HT-29 (cell line): ENCODE measurements at regions not wholly inside any gene's neighbourhood (a gene's known extent, or its start where the extent isn't known, plus 50 kb on each side); places are given as distances from the start of the nearest gene placed in this dataset.

Experiments used
- DNase-seq: peaks from one replicate; pipeline ENCODE4 v3.0.0-alpha.2; 2015; ENCODE audit warnings: low spot score

- no peak for DNase-seq
These were observed 50.7 kb upstream of the GPR157 start for GRCh38 chr1:9179463-9180110.

DNA sequence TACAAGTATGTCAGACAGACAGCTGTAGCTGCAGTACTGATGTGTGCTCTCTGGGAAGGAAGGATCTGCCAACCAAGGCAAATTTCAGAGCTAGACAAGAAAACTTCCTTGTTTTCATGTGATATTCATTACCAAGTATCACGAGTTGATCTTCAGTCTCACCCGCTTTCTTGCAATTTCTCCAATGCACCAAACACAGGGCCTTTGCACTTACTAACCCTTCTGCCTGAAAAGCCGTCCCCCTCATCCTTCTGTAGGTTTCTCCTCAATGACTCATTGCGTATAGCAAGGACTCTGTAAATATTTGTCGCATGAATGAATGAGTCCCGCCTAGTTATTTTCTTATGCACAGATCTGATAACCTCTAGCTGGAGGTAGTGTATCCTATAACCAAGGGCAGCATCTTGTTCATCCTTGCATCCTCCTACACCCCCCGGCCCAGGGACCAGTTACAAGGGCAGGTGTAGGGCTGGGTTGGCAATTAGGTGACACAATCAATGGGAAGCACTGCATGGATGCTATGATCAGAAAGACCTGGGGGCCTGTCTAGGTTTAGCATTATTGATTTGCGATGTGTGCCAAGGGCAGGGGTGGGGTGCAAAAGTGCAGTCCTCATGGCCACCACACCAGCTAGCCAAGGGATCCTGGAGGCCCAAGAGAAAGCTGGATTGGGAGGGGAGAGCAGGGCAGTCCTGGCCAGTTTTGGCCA is 51.4 kb upstream of the GPR157 start:
- DNase-seq: peak; percentile 64

- peak; percentile 66 for DNase-seq
These were observed 52.4 kb upstream of the GPR157 start for GRCh38 chr1:9181176-9181906.

- peak; percentile 39 for DNase-seq
These were observed 52.4 kb upstream of the H6PD start for GRCh38 chr1:9181990-9182783.

DNA sequence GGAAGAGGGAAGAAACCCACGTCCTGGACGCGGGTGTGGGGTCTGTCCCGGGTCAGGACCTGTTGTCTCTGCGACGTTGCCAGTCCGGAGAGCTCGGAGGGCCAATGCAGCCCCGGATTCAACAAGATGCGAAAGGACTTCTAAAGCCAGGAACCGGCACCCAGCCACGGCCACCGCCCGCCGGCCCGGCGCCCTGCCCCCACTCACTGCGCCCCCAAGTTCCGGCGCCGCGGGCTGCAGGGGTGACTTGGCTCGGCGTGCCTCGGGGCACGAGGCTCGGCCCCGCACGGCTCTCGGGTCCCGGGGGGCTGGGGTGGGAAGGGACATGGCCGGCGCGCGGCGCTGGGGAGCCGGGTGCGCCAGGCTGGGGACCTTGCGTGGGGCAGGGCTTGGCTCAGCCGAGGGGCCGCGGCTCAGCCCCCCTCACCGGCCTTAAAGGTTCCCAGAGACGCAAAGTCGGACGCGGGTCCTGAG is 51.8 kb upstream of the H6PD start:
- DNase-seq: no peak

- DNase-seq: no peak
These were observed 51.1 kb upstream of the H6PD start for GRCh38 chr1:9183441-9183840.

GRCh38 chr1:9183898-9184297 is 50.7 kb upstream of the H6PD start:
- DNase-seq: no peak

GRCh38 chr1:9184749-9185148 is 49.8 kb upstream of the H6PD start:
- DNase-seq: no peak
